Activated T-cell treated with anti-CD3 and anti-CD28 coated beads, Interleukin-2, amount 50 U/mL, for 4 hours (primary cell): ENCODE measurements at regions not wholly inside any gene's neighbourhood (a gene's known extent, or its start where the extent isn't known, plus 50 kb on each side); places are given as distances from the start of the nearest gene placed in this dataset.

Experiments used
- ATAC-seq, 2 donors: fragments of 200-7000 bp; cut with Tn5 transposase; one replicate each; pipeline ENCODE4 v1.10.0; 2021
- DNase-seq: peaks from one replicate; pipeline ENCODE4 v3.0.0-alpha.2; 2020
- H3K27me3 Mint-ChIP-seq: one replicate; pipeline ENCODE4 v1.8.0; 2021; ENCODE audit warnings: low read depth, mixed read lengths
- H3K36me3 Mint-ChIP-seq: one replicate; pipeline ENCODE4 v1.8.0; 2022; ENCODE audit warnings: mixed read lengths; ENCODE audit not compliant: insufficient read depth
- H3K4me1 Mint-ChIP-seq: one replicate; pipeline ENCODE4 v1.8.0; 2021; ENCODE audit warnings: low read depth, mixed read lengths
- H3K4me3 Mint-ChIP-seq: one replicate; pipeline ENCODE4 v1.8.0; 2021; ENCODE audit warnings: mild to moderate bottlenecking, moderate library complexity, mixed read lengths
- H3K9me3 Mint-ChIP-seq: one replicate; pipeline ENCODE4 v1.8.0; 2021; ENCODE audit warnings: mixed read lengths

DNA sequence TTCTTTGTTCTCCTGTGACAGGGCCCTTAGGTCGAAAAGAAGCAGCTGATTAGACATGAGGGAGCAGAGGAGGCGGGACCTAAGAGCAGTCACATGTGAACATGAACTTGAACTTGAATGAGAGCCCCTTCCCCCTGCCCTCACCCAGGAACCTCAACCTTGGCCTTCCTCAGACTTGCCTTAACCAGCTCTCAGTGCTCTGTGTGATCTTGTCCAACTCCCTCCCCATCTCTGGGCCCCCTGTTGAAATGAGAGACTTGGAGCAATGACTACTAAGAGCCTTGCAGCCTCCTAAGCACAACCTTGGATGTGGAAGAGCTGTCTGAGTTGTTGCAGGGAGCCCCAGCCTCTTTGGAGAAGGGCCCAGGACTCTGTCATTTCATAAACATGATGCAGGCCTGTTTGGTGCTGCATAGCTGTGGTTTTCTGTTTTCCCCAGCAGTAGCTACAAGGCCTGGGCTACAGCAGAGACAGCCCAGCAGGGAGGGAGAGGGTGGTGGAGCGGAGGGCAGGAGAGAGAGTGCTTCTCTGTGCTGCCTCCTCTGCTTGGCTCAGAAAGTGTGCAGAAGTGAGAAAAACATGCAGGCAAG lies 123.9 kb upstream of the ZMIZ1 start:
- peaks cover 17% of the 10 kb centered on the region for H3K4me1 Mint-ChIP-seq
- DNase-seq (no peak), ATAC-seq (peak in 1 of 2 donors; percentile 38)
- peaks cover 5% of the 10 kb centered on the region for H3K9me3 Mint-ChIP-seq
- H3K27me3 Mint-ChIP-seq, result no peaks in the 10 kb centered on the region
- H3K4me3 Mint-ChIP-seq, result no peak overlapping the region
- H3K36me3 Mint-ChIP-seq, result peaks cover 5% of the 10 kb centered on the region

DNA sequence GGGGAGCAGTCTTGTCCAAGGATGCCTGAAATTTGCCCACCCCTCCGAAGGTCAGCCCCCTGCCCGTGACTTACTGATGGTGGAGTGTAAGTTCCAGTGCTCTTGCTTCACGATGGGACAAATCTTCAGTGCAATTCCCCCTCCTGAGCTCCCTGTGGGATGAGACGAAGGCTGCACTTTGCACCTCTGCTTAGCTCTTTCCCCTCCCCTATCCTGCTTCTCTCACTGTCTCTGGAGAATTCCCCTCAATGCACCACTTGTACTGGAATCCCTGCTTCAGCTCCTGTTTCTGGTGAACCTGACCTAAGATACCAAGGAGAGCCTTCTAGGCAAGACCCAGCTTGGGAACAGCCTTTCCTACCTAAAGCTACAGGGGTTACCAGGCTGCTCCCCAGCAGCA lies 122.9 kb upstream of the ZMIZ1 start:
- Mint-ChIP-seq H3K9me3 (peaks cover 5% of the 10 kb centered on the region), H3K27me3 (no peaks in the 10 kb centered on the region), H3K4me1 (peaks cover 17% of the 10 kb centered on the region), H3K36me3 (peaks cover 5% of the 10 kb centered on the region), H3K4me3 (no peak overlapping the region)
- DNase-seq, result no peak
- no peak for ATAC-seq

DNA sequence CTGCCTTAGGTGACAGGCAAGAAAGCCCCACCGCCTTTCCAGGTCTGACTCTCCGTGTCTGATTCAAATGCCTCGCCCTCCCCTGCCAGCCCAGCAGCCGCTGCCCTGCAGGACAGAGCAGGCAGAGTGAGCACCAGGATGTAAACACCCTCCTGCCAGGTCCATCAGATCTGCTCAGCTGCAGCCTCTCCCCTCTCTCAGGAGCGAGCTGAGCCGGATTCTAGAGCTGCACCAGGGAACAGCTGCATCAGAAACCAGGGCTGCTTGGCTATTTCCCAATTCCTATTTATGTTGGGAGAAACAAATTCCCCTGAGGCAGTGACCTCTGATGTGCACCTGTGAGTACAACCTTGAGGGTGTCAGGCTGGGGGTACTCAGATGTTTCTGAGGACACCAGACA lies 121.5 kb upstream of the ZMIZ1 start:
- DNase-seq (no peak), ATAC-seq (no peak)
- H3K36me3 Mint-ChIP-seq, result peaks cover 5% of the 10 kb centered on the region
- peaks cover 5% of the 10 kb centered on the region for H3K9me3 Mint-ChIP-seq
- no peaks in the 10 kb centered on the region for H3K27me3 Mint-ChIP-seq
- peaks cover 17% of the 10 kb centered on the region for H3K4me1 Mint-ChIP-seq
- H3K4me3 Mint-ChIP-seq, result no peak overlapping the region

DNA sequence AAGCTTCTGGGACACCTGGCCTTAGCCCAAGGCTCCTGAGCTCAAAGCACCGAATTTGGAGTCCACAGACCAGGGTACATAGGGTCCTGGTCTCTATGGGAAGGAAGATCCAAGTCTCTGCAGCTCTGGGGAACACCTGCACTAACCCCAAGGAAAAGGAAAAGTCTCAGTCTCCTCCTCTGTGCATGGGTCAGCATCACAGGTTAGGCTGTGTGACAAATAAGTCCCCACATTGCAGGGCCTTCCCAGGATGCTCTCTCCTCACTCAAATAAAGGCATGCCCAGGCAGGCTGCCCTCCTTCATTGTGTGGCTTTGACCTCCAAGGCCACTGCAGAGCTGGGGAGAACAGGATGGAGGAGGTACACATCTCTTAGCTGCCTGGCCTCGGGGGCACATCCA lies 121.0 kb upstream of the ZMIZ1 start:
- Mint-ChIP-seq H3K27me3 (no peaks in the 10 kb centered on the region), H3K4me1 (peaks cover 17% of the 10 kb centered on the region), H3K9me3 (peaks cover 4% of the 10 kb centered on the region), H3K4me3 (no peak overlapping the region), H3K36me3 (peaks cover 3% of the 10 kb centered on the region)
- DNase-seq (no peak), ATAC-seq (no peak)

DNA sequence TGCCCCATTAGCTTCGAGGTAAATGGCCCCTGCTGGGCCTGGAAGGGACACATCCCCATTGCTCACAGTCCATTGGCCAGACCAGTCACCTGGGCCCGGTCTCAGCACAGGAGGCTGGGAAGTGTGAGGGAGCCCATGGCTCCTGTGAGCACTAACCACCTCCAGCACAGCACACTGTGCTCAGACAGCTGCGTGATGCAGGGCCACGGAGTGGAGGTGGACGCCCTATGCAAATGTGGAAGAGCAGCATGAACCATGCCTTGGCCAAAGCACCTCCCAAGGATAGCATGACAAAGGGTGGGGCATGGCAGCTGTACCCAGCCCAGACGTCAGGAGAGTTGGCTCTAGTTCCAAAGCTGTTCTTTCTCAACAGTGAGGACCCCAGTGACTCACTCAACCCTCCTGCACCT lies 120.1 kb upstream of the ZMIZ1 start:
- no peak for ATAC-seq
- Mint-ChIP-seq H3K36me3 (no peaks in the 10 kb centered on the region), H3K27me3 (no peaks in the 10 kb centered on the region), H3K9me3 (no peaks in the 10 kb centered on the region), H3K4me3 (no peak overlapping the region), H3K4me1 (peaks cover 17% of the 10 kb centered on the region)
- DNase-seq, result no peak

DNA sequence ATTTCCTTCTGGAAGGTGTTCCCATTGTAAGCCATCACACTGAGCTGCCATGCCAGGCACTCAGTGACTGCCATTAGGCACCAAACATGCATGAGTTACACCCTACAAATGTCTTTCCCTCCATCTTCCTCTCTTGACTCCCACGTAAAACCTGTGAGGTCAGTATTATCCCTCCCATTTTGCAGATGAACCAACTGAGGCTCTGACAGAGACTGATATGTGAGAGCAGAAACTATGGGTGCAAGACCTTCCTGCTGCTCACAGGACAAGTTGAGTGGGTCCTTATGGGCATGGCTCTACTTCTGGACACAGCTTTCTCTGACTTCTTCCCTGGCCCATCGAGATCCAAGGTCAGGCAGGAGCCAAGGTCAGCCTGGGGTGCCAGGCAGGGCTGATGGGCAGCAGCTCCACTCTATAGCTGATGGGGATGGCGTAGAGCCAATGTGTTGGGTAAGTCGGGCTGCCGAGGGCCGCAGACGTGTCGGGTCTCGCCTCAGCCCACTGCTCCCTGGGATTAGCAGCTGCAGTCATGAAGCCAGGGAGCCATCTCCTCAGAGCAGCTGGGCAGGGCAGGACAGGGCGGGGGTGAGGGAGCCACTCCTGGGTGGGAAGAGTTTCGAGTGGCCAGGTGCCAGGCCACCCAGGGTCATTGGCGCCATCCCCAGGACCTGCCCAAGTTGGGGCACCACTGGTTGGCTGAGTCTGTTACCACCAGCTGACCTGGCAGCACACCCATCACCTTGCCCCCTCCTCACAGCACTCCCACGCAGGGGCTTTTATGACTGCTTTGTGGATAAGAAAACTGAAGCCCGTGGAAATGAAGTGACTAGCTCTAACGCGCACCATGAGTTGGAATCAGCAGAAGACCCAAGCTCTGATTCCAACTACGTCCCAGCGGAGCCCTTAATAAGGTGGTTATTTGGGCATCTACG lies 117.8 kb upstream of the ZMIZ1 start:
- no peak for ATAC-seq
- no peaks in the 10 kb centered on the region for H3K27me3 Mint-ChIP-seq
- no peaks in the 10 kb centered on the region for H3K9me3 Mint-ChIP-seq
- H3K4me3 Mint-ChIP-seq, result no peak overlapping the region
- peaks cover 3% of the 10 kb centered on the region for H3K4me1 Mint-ChIP-seq
- DNase-seq, result no peak
- no peaks in the 10 kb centered on the region for H3K36me3 Mint-ChIP-seq

DNA sequence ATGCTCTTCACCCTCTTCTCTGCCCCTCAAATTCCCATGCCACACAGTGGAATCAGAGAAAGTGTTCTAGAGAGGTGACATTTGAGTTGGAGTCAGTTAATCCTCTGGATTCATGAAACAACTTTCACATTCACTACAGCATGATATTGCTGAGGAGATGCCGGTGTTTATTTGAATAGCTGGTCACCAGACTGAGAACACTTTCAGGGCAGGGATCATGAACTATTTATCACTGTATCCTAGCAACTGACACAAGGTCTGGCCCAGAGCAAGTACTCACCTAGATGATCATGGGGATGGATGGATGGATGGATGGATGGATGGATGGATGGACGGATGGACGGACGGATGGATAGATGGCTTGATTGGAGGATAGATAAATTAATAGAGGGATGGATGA lies 116.7 kb upstream of the ZMIZ1 start:
- Mint-ChIP-seq H3K27me3 (no peaks in the 10 kb centered on the region), H3K4me1 (no peaks in the 10 kb centered on the region)

DNA sequence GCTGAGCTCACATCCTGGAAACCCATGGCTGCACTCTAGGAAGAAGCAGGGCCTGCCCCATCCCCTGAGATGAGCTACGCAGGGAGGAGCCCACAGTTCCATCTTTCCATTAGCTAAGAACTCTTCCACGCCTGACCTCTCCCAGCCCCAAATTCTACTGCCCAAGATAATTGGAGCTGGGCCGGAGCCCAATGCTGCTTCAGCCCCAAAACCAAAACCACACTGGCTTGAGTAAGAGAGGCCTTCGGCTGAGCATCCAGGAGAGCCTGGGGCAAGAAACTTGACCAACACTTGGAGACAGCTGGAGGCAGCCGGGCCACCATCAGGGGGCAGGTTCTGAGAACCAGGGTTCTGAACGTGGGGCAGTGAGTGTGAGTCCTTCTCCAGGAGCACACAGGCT lies 116.1 kb upstream of the ZMIZ1 start:
- Mint-ChIP-seq H3K36me3 (no peaks in the 10 kb centered on the region), H3K27me3 (no peaks in the 10 kb centered on the region), H3K9me3 (no peaks in the 10 kb centered on the region), H3K4me1 (no peaks in the 10 kb centered on the region), H3K4me3 (no peak overlapping the region)
- ATAC-seq, result no peak
- DNase-seq, result no peak

More for the DNA sequence above, 116.7 kb upstream of the ZMIZ1 start:
- ATAC-seq (no peak), DNase-seq (no peak)
- Mint-ChIP-seq H3K36me3 (no peaks in the 10 kb centered on the region), H3K4me3 (no peak overlapping the region), H3K9me3 (no peaks in the 10 kb centered on the region)

DNA sequence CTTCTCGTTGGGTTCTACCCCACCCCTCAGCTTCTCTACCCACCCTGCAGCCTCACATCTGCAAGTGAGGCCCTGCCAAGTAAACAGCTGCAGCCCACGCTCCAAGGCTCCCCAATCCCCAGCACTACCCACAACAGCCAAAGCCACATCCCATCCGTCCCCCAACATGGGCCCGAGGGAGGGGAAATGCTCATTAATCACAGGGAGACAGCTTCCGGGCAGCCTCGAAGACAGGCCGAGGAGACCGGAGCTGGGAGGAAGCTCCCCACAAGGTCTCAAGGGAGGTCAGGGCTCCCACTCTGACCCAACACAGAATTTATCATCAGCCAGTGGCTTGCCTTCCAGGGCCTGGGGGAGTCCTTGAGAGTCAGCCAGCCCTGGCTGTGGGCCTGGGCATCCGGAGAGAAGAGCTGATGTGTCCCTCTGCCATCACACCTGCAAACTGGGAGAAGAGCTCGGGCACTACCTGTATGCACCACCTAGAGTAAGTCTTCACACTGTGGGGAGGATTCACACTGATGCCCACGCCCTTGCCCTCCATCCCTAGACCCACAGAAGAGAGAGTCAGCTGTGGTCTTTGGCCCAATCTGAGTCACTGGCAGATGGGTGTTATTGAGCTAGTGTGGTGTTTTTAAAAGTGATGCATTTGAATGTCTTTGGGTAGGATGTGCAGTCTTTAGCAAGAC lies 115.5 kb upstream of the ZMIZ1 start:
- no peak overlapping the region for H3K4me3 Mint-ChIP-seq
- ATAC-seq, result no peak

DNA sequence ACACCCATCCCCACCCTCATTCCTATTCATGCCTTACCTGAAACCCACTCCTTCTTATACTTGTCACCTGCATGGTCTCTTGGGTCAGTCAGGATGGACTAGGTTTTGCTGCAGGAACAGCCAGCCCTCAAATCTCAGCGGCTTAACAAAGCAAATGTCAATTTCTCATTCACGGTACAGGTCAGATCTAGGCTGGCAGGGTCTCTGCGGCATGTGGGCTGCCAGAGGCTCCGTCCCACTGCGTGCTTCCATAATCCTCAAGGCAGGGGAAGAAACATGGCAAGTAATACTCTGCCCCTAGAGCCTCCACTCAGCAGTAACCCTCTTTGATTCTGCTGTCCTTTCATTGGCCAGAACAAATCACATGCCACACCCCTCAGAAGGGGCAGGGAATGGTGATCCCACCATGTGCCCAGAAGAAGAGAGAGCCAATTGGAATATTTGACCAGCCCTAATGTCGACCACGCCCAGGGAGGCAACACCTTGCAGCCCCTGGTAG lies 114.9 kb upstream of the ZMIZ1 start:
- DNase-seq, result no peak
- no peaks in the 10 kb centered on the region for H3K4me1 Mint-ChIP-seq
- no peak overlapping the region for H3K4me3 Mint-ChIP-seq
- no peak for ATAC-seq
- no peaks in the 10 kb centered on the region for H3K27me3 Mint-ChIP-seq
- H3K36me3 Mint-ChIP-seq, result no peaks in the 10 kb centered on the region
- H3K9me3 Mint-ChIP-seq, result no peaks in the 10 kb centered on the region

More for the DNA sequence above, 115.5 kb upstream of the ZMIZ1 start:
- Mint-ChIP-seq H3K36me3 (no peaks in the 10 kb centered on the region), H3K27me3 (no peaks in the 10 kb centered on the region), H3K4me1 (no peaks in the 10 kb centered on the region), H3K9me3 (no peaks in the 10 kb centered on the region)
- no peak for DNase-seq

DNA sequence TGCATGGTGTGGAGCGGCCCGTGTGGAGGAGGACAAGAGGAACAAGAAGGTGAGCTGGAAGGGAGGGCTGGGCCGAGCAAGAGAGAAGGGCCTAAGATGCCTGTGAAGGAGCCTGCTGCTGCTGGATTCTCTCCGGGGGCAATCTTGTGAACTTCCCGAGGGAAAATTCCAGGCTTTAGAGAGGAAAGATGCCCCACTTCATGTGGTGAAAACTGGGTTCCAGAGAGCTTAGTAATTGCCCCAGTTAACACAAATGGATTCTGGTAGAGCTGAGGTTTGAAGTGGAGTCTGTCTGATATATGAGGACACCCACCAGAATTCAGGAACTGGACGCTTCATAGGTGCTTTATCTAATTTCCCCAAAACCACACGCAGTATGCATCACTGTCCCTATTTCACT lies 114.1 kb upstream of the ZMIZ1 start:
- Mint-ChIP-seq H3K4me3 (no peak overlapping the region), H3K9me3 (no peaks in the 10 kb centered on the region), H3K36me3 (no peaks in the 10 kb centered on the region), H3K27me3 (no peaks in the 10 kb centered on the region), H3K4me1 (no peaks in the 10 kb centered on the region)
- DNase-seq (no peak), ATAC-seq (no peak)

DNA sequence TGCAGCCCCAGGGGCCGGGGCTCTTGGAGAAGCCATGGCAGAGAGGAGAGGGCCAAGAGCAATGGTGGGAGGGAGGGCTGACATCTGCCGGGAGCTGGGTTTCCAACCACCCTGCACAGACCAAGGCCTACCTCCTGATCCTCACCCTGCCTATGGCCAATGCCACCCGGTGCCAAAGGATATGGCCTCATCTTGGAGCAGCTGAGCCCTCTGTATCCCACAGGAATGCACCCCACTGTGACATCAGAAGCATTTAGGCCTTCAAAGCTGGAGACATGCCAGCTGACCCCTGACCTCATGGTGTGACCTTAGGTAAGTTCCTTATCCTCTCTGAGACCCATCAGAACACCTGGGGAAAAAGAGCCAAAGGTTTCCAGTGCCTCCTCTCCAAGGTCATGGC lies 113.6 kb upstream of the ZMIZ1 start:
- H3K4me1 Mint-ChIP-seq, result no peaks in the 10 kb centered on the region
- no peak overlapping the region for H3K4me3 Mint-ChIP-seq
- no peak for ATAC-seq
- no peaks in the 10 kb centered on the region for H3K9me3 Mint-ChIP-seq
- DNase-seq, result no peak
- no peaks in the 10 kb centered on the region for H3K36me3 Mint-ChIP-seq
- no peaks in the 10 kb centered on the region for H3K27me3 Mint-ChIP-seq

DNA sequence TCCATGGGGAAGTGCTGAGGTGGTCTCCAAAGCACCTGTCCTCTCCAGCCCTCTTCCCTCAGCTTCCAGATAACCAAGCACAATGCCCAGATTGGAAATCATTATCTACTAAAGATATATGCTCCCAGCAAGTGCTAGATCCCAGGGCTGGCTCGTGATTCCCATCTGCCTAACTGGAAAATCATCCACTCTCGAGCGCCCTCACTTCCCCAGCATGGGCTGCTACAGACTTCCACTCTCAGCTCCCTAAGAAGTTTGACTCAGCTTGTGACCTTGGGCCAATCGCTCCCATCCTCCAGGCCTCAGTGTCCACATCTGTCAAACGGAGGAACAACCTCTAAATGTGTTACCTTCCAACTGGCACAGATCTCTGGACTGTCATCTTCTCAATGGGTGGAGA lies 112.4 kb upstream of the ZMIZ1 start:
- ATAC-seq (no peak), DNase-seq (no peak)
- no peaks in the 10 kb centered on the region for H3K36me3 Mint-ChIP-seq
- H3K9me3 Mint-ChIP-seq, result no peaks in the 10 kb centered on the region
- H3K4me1 Mint-ChIP-seq, result no peaks in the 10 kb centered on the region
- H3K4me3 Mint-ChIP-seq, result no peak overlapping the region
- no peaks in the 10 kb centered on the region for H3K27me3 Mint-ChIP-seq

DNA sequence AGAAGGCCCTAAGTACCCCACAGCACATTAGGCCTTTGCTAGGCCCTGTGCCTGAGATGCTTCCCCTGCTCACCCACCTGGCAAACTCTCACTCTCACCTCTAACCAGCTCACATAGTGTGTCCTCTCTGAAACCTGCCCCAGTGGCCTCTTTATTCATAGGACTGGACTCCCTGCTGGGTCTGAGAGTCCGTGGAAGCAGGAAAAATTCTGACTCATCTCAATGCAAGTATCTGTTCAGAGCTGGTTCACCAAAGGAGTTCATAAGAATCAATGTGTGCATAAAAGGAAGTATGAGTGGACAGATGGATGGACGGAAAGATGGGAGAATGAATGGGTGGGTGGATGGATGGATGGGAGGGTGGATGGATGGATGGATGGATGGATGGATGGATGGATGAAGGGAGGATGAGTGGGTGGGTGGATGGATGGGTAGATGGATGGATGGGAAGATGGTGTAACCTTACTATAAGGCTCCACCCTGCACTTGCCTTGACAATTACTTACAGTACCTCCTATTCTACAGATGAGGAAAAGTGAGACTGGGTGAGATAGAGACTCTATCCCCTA lies 111.2 kb upstream of the ZMIZ1 start:
- H3K36me3 Mint-ChIP-seq, result no peaks in the 10 kb centered on the region
- no peaks in the 10 kb centered on the region for H3K9me3 Mint-ChIP-seq
- H3K4me3 Mint-ChIP-seq, result no peak overlapping the region
- no peaks in the 10 kb centered on the region for H3K4me1 Mint-ChIP-seq
- DNase-seq, result no peak
- no peak for ATAC-seq
- H3K27me3 Mint-ChIP-seq, result no peaks in the 10 kb centered on the region
